NOMO-1 treated with dmso at 0.1 percent for 144 hours (cell line): ENCODE measurements at regions not wholly inside any gene's neighbourhood (a gene's known extent, or its start where the extent isn't known, plus 50 kb on each side); places are given as distances from the start of the nearest gene placed in this dataset.
"Not testable (repeated sequence)": the region's sequence is repeated elsewhere in the genome, so short reads cannot be mapped to it uniquely, and the experiment has no call there.

ENCODE experiments used
- DNase-seq: peaks from one replicate; lab custom pipeline; 2025; ENCODE audit not compliant: unreplicated experiment; lab: John Stamatoyannopoulos, UW

DNA sequence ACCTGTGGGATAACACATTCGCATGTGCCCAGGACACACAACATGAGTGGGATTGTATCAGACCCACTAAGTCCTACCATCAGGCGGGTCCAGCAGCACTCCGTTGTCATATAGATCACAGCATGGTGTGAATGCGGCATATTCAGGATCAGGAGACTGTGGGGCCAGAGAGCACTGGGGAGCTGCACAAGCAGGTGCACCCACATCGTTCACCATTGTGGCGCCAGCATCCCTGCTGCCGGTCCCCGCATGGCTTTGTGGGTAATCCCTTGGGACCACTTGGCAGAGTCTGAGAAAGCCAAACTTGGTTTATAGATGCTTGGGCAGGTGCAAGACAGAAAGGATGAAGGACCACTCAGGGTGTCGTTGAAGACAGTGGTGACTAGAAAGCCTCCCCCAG lies 201.6 kb upstream of the B3GAT1 start:
- no peak for DNase-seq

DNA sequence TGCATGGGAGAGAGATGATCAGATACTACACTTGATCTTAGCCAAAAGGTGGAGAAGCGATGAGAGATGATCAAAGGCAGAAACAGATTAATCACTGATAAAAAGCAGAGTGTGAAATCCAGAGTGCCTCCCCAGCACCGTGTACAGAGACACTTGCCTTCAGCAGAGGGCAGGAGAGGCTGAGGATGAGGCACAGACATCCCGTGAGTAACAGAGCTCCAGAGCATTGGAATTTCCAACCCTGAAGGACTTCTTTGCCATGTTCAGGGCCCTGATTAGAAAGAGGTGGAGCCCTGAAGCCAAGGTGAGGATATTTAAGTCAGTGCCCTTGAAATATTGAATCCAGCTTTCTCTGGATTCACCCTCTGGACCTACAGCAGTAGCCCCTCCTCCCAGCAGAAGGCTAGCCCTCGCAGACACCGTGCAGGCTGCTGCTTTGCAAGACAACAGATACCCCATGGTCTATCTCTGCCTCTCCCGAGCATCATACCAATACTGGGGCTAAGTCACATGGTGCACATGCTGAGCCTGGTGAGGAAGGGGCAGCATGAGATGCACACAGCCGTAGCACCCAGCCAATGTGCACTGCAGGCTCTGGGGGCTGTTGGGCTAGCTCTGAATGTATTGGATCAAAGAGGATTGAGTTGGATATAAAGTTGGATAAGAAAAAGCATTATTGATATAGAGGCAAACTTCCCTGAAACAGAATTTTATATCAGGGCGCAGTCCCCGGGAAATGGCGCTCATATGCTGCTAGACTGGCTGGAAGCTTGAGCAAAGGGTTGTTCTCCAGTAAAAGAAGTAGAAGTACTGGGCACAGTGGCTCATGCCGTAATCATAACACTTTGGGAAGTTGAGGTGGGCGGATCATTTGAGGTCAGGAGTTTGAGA lies 200.3 kb upstream of the B3GAT1 start:
- DNase-seq, result no peak

DNA sequence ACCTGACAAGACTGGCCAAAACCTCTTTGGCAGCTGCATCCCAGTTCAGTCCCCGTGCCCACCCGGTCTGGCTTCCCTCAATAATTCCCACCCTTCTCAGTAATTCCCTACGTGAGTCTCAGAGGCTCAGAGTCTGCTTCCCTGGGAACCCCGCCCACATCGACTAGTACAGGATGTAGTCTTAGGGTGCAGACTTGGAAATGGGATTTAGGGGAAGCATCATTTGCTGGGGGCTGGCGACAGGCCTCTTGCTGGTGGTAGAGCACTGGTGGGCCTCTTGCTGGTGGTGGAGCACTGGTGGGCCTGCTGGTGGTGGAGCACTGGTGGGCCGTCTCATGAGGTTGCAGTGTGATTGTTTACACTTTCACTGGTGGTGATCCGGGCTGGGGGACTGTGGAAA lies 199.5 kb upstream of the B3GAT1 start:
- no peak for DNase-seq

- DNase-seq, result no peak
These were observed 198.3 kb upstream of the B3GAT1 start for GRCh38 chr11:134610116-134610910.

DNA sequence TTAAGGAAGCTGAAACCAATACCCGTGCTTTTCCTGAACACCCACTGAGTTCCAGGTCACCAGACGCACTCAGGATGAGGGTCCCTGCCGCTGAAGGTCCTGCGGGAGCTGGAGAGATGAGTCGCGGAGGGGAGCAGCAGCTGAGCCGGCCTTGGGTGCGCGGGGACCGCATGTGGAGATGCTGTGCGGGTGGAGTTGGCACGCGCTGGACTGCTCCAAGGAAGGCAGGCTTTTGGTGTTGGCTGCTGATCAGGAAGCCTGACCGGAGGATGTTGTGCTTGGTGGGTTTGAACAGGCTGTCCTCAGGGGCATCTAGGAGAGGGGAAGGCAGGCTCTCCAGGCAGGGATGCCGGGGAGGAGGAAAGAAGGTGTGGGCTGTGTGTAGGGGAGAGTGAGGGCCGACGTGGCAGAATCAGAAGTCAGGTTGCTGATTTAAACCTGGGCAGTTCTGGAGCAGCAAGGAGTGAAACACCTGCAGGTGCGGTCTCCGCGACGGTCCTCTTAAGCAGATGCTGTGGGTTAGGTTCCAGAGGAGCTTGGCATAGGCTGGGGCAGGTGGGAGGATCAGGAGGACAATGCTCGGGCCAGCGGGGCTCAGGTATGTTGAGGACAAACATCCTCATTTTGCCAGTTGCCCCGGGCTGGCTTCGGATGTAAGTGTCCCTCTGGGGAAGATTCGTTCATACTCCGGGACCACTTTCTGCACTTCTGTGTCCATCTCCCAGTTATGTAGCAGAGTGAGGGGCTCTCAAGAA lies 197.5 kb upstream of the B3GAT1 start:
- DNase-seq, result no peak

DNA sequence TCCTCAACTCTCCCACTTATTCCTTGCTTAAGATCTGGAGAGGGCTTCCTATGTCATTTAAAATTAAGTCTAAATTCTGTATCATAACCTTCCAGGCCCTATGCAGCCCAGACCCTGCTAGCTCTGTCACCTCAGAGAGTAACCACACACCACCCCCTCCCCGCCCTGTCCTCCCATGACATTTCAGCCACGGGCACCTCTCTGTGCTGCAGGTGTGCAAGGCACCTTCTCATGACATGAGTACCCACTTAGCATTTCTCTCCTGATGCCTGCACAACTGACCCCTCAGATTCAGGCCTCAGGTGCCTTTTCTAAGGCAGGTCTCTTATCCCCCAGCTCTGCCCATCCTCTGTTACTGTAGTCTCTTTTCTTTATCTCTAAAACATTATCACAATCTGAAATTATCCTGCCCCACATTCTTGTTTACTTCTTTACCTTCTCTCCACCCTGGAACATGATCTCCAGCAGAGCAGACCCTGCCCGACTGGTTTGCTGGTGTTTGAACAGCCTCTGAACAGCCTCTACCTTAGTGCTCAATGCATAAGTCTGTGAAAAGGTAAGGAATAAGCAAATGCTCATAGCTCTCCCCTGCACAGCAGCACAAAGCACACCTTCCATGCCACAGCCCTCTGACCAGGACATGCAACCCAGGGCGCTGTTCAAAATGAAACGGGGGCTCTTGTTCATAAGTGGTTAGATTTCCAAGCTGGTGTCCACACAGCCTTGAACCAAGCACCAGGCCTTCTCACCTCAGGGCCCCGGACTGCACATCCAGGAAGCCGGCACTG lies 196.1 kb upstream of the B3GAT1 start:
- DNase-seq, result no peak

DNA sequence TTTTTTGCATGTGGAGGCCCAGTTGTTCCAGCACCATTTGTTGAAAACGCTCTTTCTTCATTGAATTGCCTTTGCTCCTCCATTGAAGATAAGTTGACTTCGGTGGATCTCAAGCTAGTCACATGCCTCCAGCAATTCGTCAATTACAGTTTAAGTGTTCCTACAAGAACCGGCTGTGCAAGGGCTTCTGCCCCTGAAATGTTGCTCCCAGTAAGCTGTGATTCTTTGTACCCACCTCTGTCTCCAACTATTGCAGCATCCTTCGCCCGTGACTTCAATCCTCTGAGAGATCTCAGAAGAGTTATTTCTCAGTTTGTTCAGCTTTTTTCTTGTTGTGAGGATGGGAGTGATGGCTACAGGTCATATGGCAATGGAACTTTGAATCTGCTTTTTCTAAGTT lies 194.2 kb upstream of the B3GAT1 start:
- no peak for DNase-seq

GRCh38 chr11:134604886-134605285 lies 192.8 kb upstream of the B3GAT1 start:
- DNase-seq, result no peak

- no peak for DNase-seq
These were observed 187.3 kb upstream of the B3GAT1 start for GRCh38 chr11:134599299-134599771.

DNA sequence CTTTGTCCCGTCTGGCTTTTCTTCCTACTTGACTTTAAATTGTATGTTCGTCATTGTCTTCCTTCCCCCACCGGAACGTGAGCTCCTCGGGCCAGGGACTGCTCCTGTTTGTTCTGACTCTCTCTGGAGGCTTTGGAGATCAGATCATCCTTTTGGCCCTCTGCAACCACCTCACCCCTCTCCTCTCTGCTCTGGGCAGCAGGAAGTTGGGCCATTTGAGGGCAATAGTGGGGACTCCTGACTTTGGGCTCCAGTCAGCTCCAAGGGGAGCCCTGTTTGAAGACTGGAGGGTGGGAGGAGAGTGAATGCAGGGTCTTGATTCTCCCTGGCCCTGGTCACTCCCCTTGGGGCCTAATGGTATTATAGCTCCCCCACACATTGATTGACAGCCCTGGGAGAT lies 186.3 kb upstream of the B3GAT1 start:
- no peak for DNase-seq

DNA sequence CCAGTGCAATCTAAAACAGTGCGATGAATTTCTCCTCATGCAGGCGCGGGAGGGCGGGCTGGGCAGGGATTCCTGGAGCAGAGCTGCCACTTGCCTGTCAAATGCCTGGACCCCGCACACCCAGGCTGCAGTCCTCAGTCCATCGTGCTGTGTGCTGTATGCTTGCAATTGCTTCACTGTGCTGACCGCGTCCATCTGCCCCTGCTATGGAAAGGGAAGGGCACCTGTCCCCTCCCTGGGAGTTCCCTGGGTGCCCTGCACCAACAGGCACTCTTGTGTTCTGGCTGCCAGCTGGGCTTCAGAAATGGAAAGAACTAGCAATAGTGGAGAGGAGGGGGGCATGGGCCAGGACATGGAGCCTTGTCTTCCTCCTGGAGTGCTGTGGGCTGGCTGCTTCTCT lies 185.4 kb upstream of the B3GAT1 start:
- DNase-seq, result no peak

DNA sequence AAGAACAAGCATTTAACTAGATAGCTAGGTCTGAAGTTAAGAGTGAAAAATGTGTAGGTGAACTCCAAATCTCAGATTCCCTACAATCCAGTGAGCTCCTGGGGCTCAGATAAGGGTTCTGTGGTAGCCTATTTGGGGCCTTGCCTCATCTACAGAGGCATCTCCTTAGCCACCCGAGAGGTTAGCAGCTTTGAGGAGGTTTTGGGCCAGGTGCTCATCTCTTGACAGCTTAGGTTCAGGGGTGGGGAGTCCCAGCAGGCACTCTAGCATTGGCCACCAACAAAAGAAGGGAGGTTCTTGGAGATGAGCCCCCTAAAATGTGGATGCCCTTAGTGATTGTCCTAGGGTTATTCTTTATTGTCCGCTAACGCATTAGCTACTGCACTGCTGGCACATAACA lies 184.4 kb upstream of the B3GAT1 start:
- no peak for DNase-seq

DNA sequence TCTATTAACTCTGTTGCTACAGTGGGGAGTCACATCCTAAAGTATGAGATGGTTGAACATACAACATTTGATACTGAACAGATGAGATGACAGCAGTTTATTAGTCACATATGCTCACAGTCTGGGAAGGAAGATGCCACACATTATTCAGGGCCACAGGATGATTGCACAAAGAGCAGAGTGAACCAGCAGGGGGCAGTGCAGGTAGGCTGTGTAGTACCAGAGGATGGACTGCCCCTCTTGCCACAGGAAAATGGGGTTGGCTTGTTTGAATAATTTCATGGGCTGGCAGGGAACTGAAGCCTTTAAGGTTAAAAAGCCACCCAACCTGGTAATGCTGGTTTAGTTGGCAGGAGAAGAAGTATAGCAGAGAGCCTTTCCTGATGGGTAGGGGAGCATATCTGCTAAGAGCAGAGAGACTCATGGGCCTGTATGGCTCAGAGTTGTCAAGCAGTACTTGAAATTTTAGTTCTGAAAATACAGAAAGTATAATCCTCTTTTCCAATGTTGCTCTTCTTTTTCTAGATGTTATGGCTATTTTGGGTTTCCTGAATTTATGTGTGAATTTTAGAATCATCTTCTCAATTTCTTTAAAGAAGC lies 180.4 kb upstream of the B3GAT1 start:
- DNase-seq, result no peak

GRCh38 chr11:134591338-134591737 lies 179.3 kb upstream of the B3GAT1 start:
- no peak for DNase-seq

DNA sequence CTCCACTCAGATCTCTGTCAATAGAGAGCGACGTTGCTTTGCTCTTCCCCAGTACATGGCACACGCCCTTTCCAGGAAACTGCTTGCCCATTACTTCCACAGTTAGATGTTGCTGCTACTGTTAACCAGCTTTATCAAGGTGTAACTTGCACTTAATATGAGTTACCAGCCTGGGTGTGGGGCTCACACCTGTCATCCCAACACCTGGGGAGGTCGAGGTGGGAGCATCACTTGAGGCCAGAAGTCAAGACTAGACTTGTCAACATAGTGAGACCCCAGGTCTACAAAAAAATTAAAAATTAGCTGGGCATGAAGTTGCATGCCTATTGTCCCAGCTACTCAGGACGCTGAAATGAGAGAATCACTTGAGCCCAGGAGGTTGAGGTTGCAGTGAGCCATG lies 177.1 kb upstream of the B3GAT1 start:
- DNase-seq, result no peak

DNA sequence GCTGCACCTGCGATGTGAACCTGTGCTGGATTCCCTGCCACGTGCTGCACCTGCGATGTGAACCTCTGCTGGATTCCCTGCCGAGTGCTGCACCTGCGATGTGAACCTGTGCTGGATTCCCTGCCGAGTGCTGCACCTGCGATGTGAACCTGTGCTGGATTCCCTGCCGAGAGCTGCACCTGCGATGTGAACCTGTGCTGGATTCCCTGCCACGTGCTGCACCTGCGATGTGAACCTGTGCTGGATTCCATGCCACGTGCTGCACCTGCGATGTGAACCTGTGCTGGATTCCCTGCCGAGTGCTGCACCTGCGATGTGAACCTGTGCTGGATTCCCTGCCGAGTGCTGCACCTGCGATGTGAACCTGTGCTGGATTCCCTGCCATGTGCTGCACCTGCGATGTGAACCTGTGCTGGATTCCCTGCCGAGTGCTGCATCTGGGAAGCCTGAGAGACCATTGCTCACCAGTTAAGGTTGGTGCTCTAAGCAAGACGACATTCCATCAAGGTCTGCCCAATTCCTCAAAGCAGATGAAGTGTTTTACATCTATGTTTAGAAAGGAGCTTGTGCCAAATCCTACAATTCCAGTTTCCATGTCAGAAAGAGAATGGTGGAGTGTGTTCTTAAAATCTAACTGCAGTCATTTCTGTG lies 176.5 kb upstream of the B3GAT1 start:
- DNase-seq, result not testable (repeated sequence)

DNA sequence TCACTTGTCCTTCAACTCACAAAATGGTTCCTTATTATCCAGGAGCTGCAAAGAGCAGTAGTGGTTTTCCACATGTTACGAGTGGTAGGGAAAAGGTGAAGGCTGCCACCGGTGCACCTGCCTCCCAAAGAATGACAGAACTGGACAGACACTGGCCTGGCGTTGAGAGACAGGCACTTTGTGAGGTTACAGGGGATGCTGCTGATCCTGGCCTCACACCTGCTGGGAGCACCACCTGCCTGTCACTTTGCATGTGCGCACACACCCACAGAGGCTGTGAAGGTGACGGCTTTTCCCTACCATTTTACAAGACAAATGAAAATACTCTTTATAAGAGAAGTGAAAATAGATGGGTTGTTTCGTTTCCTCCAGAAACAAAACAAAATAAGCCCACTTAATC lies 175.3 kb upstream of the B3GAT1 start:
- no peak for DNase-seq

- DNase-seq, result no peak
These were observed 174.7 kb upstream of the B3GAT1 start for GRCh38 chr11:134586726-134587125.

DNA sequence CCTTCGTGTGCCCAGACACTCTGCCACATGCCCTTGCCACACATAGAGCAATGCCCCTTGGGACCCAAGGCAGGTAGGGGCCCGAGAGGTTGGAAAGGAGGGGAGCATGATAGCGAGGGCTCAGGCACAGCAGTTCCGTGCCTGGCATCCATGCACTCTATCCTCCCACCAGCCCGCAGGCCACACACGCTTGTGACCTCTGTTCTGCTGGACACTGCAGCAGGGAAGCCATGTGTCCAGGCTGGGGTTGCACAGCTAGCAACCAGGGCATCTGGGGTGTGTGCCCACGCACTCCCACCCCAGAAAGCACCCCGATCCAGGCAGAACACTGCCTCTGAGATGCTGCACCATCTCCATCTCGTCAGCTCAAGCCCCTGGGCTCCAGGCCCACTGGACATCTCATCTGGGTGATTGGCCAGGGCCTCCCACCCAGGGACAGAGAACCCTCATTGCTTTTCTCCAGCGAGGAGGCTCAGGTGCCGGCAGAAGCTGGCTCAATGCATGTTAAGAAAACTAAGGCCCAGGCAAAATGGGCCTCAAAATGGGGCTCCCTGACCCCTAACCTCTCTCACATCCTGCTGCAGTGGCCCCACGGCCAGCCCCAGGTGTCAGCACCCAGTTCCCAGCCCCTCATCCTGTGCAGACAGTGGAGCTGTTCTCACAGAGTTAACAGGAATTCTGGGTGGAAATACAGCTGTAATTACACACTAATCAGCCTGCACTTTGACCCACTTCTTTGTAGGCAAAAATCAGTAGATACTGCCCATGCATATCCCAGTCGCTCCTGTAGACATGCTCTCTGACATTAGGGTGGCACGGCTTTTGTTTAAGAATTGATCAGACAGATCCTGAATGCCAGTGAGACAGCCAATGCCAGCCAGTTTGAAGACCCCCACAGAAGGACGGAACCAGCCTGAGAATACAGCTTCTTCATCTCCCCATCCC lies 173.9 kb upstream of the B3GAT1 start:
- no peak for DNase-seq
